A673 (cell line): ENCODE measurements at regions not wholly inside any gene's neighbourhood (a gene's known extent, or its start where the extent isn't known, plus 50 kb on each side); places are given as distances from the start of the nearest gene placed in this dataset.

Source experiments
- BruUV-seq: library from RNA; stranded (reverse); fragments of 400-500 nt; replicated peaks from 2 replicates; lab custom pipeline; 2021; lab: Mats Ljungman, UMichigan
- CTCF ChIA-PET: fragments of 300-600 bp; sonication (Branson Sonifier 250); formaldehyde crosslinking; loops from one replicate; lab custom pipeline; 2022; ENCODE audit warnings: antibody characterized with exemption; lab: Charles Lee
- POLR2A ChIA-PET: fragments of 300-600 bp; sonication (Branson Sonifier 250); formaldehyde crosslinking; loops from one replicate; lab custom pipeline; 2022; ENCODE audit warnings: antibody characterized with exemption; ENCODE audit not compliant: low non-redundant PET; lab: Charles Lee
- DNase-seq: peaks from one replicate; pipeline ENCODE4 v3.0.0-alpha.2; 2015; ENCODE audit warnings: low spot score
- H3K27ac ChIP-seq: fragments of 200-600 bp; sonication (generic); 2 replicates; pipeline ENCODE4 v1.5.1; 2016; ENCODE audit warnings: mixed run types, low read depth, mild to moderate bottlenecking, mixed read lengths, antibody characterized with exemption, low read length; ENCODE audit not compliant: poor library complexity, severe bottlenecking
- H3K27me3 ChIP-seq: fragments of 200-600 bp; sonication (generic); replicated peaks from 2 replicates; pipeline ENCODE4 v1.6.1; 2017; ENCODE audit warnings: mixed run types, low read depth, mild to moderate bottlenecking, mixed read lengths, antibody characterized with exemption, low read length; ENCODE audit not compliant: insufficient read depth, poor library complexity
- H3K36me3 ChIP-seq: fragments of 200-600 bp; sonication (generic); 2 replicates; pipeline ENCODE4 v1.6.1; 2016; ENCODE audit warnings: mixed run types, mild to moderate bottlenecking, mixed read lengths, antibody characterized with exemption, low read length; ENCODE audit not compliant: insufficient read depth, poor library complexity, severe bottlenecking
- H3K4me1 ChIP-seq: fragments of 200-600 bp; sonication (generic); 2 replicates; pipeline ENCODE4 v1.6.1; 2017; ENCODE audit warnings: mixed run types, mild to moderate bottlenecking, mixed read lengths, antibody characterized with exemption, low read length; ENCODE audit not compliant: insufficient read depth, poor library complexity, severe bottlenecking
- H3K4me3 ChIP-seq: fragments of 200-600 bp; sonication (generic); 2 replicates; pipeline ENCODE4 v1.5.1; 2016; ENCODE audit warnings: low read depth, mixed run types, mild to moderate bottlenecking, mixed read lengths, low read length; ENCODE audit not compliant: poor library complexity, severe bottlenecking
- H3K9me3 ChIP-seq: fragments of 200-600 bp; sonication (generic); 2 replicates; pipeline ENCODE4 v1.6.1; 2016; ENCODE audit warnings: mixed run types, low read depth, mild to moderate bottlenecking, mixed read lengths, antibody characterized with exemption, low read length; ENCODE audit not compliant: poor library complexity, severe bottlenecking
- CTCF ChIP-seq: fragments of 300-800, 200-600 bp; sonication (generic); conservative IDR thresholded peaks from 2 replicates; pipeline ENCODE4 v1.5.1; 2017; ENCODE audit warnings: low read depth, mild to moderate bottlenecking, antibody characterized with exemption, low read length, moderate library complexity, mixed read lengths
- EZH2 ChIP-seq: fragments of 200-600 bp; sonication (generic); IDR thresholded peaks from 2 replicates; pipeline ENCODE4 v1.6.1; 2017; ENCODE audit warnings: borderline replicate concordance, low read depth, mild to moderate bottlenecking, mixed read lengths, antibody characterized with exemption, low read length; ENCODE audit not compliant: poor library complexity, severe bottlenecking
- intact Hi-C: fragments of 100-400 bp; cut with micrococcal nuclease; formaldehyde crosslinking; loops from one replicate; pipeline ENCODE4 v1.10.0; 2022; ENCODE audit not compliant: unreplicated experiment

GRCh38 chr14:84975241-84975902, 554.6 kb upstream of the FLRT2 start:
- intact Hi-C loops: no loop called here
- H3K27ac ChIP-seq: no peak overlapping the region
- no peaks in the 10 kb centered on the region for H3K36me3 ChIP-seq
- BruUV-seq: no TSS peak
- TF ChIP-seq EZH2: no peak
- TF ChIP-seq CTCF: no peak
- ChIA-PET CTCF (no interaction called here), POLR2A (interaction anchor here (0.8 kb wide), 1 partner anchor 8 kb away, joined by 3 read pairs; no protein-coding TSS in a partner anchor)
- DNase-seq: no peak
- H3K4me3 ChIP-seq: no peak overlapping the region
- H3K9me3 ChIP-seq: no peaks in the 10 kb centered on the region
- H3K27me3 ChIP-seq: no peaks in the 10 kb centered on the region
- no peaks in the 10 kb centered on the region for H3K4me1 ChIP-seq

- Histone ChIP-seq H3K36me3 (no peaks in the 10 kb centered on the region), H3K27me3 (no peaks in the 10 kb centered on the region), H3K4me3 (no peak overlapping the region), H3K27ac (no peak overlapping the region), H3K9me3 (no peaks in the 10 kb centered on the region), H3K4me1 (no peaks in the 10 kb centered on the region)
- DNase-seq: no peak
- intact Hi-C loops: no loop called here
- no peak for TF ChIP-seq EZH2
- TF ChIP-seq CTCF: no peak
- ChIA-PET POLR2A (no interaction called here), CTCF (no interaction called here)
- BruUV-seq: no TSS peak
Observed at GRCh38 chr14:84976805-84977204, 553.1 kb upstream of the FLRT2 start.

GRCh38 chr14:84987042-84987441, 542.9 kb upstream of the FLRT2 start:
- H3K4me1 ChIP-seq: peaks cover 15% of the 10 kb centered on the region
- ChIA-PET CTCF (no interaction called here), POLR2A (no interaction called here)
- no TSS peak for BruUV-seq
- intact Hi-C loops: no loop called here
- no peak overlapping the region for H3K4me3 ChIP-seq
- TF ChIP-seq EZH2 (no peak), CTCF (no peak)
- H3K27me3 ChIP-seq: no peaks in the 10 kb centered on the region
- H3K36me3 ChIP-seq: no peaks in the 10 kb centered on the region
- H3K27ac ChIP-seq: no peak overlapping the region
- no peak for DNase-seq
- H3K9me3 ChIP-seq: no peaks in the 10 kb centered on the region
